ENCODE measurements at regions not wholly inside any gene's neighbourhood (a gene's known extent, or its start where the extent isn't known, plus 50 kb on each side); places are given as distances from the start of the nearest gene placed in this dataset.

DNA sequence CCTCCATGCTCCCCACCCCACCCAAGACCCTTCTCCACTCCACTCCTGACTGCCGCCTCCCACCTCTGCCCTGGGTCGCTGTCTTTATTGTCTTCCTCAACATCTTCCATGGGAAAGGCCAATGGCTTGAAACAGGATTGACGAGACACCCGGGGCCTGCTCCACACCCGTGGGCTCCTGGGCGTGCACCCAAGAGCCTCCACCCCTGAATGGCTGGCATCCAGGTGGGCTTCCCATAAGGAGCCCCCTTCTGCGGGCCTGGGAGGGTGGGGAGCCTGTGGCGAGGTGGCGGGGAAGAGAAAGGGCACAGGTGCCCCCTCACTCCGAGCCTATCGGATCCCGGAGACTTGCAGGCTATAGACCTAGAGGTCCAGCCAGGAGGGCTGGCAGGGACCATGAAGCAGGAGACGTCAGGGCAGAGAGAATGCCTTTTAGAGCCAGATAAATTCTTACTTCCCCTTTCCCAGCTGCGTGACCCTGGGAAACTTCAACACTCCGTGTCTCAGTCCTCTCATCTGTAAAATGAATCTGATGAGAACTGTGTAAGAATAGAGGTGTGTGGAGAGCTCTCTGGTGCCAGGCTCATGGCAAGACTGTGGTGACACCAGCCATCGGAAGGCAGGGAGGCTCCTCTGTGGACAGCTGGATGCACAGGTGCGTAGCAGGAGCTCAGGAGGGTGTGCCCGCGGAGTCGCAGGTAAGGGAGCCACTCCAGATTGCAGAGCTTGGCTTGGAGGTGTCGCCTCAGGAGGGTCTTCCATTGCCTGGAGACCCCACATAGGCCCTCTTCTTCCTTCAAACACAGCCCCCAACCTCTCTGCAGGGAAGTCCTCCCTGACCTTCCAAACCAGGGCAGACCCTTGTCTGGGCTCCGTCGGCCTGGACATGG, 53.9 kb downstream of the SMIM38 start:
- Histone ChIP-seq H3K4me3 (ENCODE audit: low read depth in 1 of 3, low read length in 3 of 3) (no peak overlapping the region), H3K9me3 (ENCODE audit: control insufficient read depth in 4 of 4, low read length in 3 of 4) (no peaks in the 10 kb centered on the region), H3K27me3 (ENCODE audit: control insufficient read depth in 4 of 4, insufficient read depth in 4 of 4, low read length in 3 of 4) (no peaks in the 10 kb centered on the region), H3K9ac (ENCODE audit: low read depth in 1 of 2, low read length in 2 of 2) (no peak overlapping the region), H3K27ac (ENCODE audit: low read depth in 1 of 2, low read length in 2 of 2) (no peak overlapping the region), H3K36me3 (ENCODE audit: control insufficient read depth in 4 of 4, insufficient read depth in 3 of 4, low read depth in 1 of 4, low read length in 3 of 4) (no peaks in the 10 kb centered on the region), H3K4me1 (ENCODE audit: control insufficient read depth in 4 of 4, insufficient read depth in 4 of 4, low read length in 3 of 4) (no peaks in the 10 kb centered on the region)
- WGBS = 93% methylated on average over 23 of the region's 23 CpGs
- DNase-seq (ENCODE audit: low spot score) = no peak
- TF ChIP-seq HNF4G (IDR thresholded peaks at IDR 0.05) (no peak), RXRA (IDR thresholded peaks at IDR 0.05) (no peak), YY1 (IDR thresholded peaks at IDR 0.05) (no peak), JUND (IDR thresholded peaks at IDR 0.05) (no peak), RAD21 (IDR thresholded peaks at IDR 0.05) (no peak), NR2F2 (IDR thresholded peaks at IDR 0.05) (no peak), FOXA1 (IDR thresholded peaks at IDR 0.05) (no peak), EGR1 (IDR thresholded peaks at IDR 0.05; ENCODE audit: low read depth in 2 of 2) (no peak), SP1 (IDR thresholded peaks at IDR 0.05) (no peak)
- TF ChIP-seq, protein P1, sequence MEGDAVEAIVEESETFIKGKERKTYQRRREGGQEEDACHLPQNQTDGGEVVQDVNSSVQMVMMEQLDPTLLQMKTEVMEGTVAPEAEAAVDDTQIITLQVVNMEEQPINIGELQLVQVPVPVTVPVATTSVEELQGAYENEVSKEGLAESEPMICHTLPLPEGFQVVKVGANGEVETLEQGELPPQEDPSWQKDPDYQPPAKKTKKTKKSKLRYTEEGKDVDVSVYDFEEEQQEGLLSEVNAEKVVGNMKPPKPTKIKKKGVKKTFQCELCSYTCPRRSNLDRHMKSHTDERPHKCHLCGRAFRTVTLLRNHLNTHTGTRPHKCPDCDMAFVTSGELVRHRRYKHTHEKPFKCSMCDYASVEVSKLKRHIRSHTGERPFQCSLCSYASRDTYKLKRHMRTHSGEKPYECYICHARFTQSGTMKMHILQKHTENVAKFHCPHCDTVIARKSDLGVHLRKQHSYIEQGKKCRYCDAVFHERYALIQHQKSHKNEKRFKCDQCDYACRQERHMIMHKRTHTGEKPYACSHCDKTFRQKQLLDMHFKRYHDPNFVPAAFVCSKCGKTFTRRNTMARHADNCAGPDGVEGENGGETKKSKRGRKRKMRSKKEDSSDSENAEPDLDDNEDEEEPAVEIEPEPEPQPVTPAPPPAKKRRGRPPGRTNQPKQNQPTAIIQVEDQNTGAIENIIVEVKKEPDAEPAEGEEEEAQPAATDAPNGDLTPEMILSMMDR (IDR thresholded peaks at IDR 0.05; ENCODE audit: low read depth, low read length, missing input control) = no peak
- TF ChIP-seq, protein P2, sequence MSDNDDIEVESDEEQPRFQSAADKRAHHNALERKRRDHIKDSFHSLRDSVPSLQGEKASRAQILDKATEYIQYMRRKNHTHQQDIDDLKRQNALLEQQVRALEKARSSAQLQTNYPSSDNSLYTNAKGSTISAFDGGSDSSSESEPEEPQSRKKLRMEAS (IDR thresholded peaks at IDR 0.05) = no peak

DNA sequence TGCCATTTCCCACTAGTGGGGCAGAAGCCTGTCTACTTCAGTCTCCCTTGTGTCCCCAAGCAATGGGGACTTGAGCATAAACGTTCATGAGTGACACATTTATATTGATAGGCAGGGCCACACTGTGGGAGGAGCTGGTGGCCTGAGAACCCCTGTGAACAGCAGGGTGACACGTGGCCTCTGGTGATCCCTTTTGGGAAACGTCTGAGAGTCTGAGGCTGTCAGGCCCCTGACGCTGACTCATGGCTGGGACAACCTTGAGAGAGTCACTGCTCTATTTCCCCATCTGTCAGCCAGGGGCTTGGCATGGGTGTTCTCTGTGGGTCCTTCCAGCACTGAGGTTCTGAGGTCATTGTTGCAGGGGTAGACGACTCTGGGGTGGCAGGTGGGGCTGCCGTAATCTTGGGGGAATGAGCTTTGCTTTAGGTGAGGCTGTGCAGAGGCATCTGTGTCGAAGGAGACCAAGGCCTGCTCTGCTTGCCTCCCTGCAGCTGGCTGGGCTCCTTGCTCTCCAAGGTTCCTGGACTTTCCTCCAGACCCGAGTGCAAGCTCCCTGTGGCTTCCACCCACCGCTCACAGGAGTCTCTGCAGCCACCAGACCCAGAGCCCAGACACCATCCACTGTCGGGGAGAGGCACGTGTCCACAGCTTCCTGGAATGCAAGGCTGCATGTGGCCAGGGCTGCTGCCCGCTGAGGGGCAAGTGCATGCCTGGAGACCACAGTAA, 54.7 kb downstream of the SMIM38 start:
- WGBS = 76% methylated on average over 12 of the region's 12 CpGs
- Histone ChIP-seq H3K9ac (ENCODE audit: low read depth in 1 of 2, low read length in 2 of 2) (no peak overlapping the region), H3K27me3 (ENCODE audit: control insufficient read depth in 4 of 4, insufficient read depth in 4 of 4, low read length in 3 of 4) (no peaks in the 10 kb centered on the region), H3K4me3 (ENCODE audit: low read depth in 1 of 3, low read length in 3 of 3) (no peak overlapping the region), H3K4me1 (ENCODE audit: control insufficient read depth in 4 of 4, insufficient read depth in 4 of 4, low read length in 3 of 4) (no peaks in the 10 kb centered on the region), H3K27ac (ENCODE audit: low read depth in 1 of 2, low read length in 2 of 2) (no peak overlapping the region), H3K9me3 (ENCODE audit: control insufficient read depth in 4 of 4, low read length in 3 of 4) (no peaks in the 10 kb centered on the region), H3K36me3 (ENCODE audit: control insufficient read depth in 4 of 4, insufficient read depth in 3 of 4, low read depth in 1 of 4, low read length in 3 of 4) (no peaks in the 10 kb centered on the region)
- no peak for DNase-seq (ENCODE audit: low spot score)
- no peak for TF ChIP-seq GABPA (IDR thresholded peaks at IDR 0.05 in 1 of 2, conservative IDR thresholded peaks at IDR 0.05 in 1 of 2)
- TF ChIP-seq, protein P3, sequence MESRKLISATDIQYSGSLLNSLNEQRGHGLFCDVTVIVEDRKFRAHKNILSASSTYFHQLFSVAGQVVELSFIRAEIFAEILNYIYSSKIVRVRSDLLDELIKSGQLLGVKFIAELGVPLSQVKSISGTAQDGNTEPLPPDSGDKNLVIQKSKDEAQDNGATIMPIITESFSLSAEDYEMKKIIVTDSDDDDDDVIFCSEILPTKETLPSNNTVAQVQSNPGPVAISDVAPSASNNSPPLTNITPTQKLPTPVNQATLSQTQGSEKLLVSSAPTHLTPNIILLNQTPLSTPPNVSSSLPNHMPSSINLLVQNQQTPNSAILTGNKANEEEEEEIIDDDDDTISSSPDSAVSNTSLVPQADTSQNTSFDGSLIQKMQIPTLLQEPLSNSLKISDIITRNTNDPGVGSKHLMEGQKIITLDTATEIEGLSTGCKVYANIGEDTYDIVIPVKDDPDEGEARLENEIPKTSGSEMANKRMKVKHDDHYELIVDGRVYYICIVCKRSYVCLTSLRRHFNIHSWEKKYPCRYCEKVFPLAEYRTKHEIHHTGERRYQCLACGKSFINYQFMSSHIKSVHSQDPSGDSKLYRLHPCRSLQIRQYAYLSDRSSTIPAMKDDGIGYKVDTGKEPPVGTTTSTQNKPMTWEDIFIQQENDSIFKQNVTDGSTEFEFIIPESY (IDR thresholded peaks at IDR 0.05) = no peak
- TF ChIP-seq RXRA (IDR thresholded peaks at IDR 0.05) = no peak
- TF ChIP-seq FOXA2 (IDR thresholded peaks at IDR 0.05) = no peak
- TF ChIP-seq, protein P4, sequence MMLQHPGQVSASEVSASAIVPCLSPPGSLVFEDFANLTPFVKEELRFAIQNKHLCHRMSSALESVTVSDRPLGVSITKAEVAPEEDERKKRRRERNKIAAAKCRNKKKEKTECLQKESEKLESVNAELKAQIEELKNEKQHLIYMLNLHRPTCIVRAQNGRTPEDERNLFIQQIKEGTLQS (IDR thresholded peaks at IDR 0.05) = no peak
- TF ChIP-seq, protein P2 (IDR thresholded peaks at IDR 0.05) = no peak
- TF ChIP-seq FOXA1 (IDR thresholded peaks at IDR 0.05) = no peak
- TF ChIP-seq, protein P5, sequence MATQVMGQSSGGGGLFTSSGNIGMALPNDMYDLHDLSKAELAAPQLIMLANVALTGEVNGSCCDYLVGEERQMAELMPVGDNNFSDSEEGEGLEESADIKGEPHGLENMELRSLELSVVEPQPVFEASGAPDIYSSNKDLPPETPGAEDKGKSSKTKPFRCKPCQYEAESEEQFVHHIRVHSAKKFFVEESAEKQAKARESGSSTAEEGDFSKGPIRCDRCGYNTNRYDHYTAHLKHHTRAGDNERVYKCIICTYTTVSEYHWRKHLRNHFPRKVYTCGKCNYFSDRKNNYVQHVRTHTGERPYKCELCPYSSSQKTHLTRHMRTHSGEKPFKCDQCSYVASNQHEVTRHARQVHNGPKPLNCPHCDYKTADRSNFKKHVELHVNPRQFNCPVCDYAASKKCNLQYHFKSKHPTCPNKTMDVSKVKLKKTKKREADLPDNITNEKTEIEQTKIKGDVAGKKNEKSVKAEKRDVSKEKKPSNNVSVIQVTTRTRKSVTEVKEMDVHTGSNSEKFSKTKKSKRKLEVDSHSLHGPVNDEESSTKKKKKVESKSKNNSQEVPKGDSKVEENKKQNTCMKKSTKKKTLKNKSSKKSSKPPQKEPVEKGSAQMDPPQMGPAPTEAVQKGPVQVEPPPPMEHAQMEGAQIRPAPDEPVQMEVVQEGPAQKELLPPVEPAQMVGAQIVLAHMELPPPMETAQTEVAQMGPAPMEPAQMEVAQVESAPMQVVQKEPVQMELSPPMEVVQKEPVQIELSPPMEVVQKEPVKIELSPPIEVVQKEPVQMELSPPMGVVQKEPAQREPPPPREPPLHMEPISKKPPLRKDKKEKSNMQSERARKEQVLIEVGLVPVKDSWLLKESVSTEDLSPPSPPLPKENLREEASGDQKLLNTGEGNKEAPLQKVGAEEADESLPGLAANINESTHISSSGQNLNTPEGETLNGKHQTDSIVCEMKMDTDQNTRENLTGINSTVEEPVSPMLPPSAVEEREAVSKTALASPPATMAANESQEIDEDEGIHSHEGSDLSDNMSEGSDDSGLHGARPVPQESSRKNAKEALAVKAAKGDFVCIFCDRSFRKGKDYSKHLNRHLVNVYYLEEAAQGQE (IDR thresholded peaks at IDR 0.05) = no peak
- TF ChIP-seq TAF1 (conservative IDR thresholded peaks at IDR 0.05) = no peak
- no peak for TF ChIP-seq EGR1 (IDR thresholded peaks at IDR 0.05; ENCODE audit: low read depth in 2 of 2)
- TF ChIP-seq HNF4A (conservative IDR thresholded peaks at IDR 0.05) = no peak
- TF ChIP-seq, protein P1 (IDR thresholded peaks at IDR 0.05; ENCODE audit: low read depth, low read length, missing input control) = no peak
- no peak for TF ChIP-seq SP1 (IDR thresholded peaks at IDR 0.05)
- no peak for TF ChIP-seq YY1 (IDR thresholded peaks at IDR 0.05)
- no peak for TF ChIP-seq NR2F2 (IDR thresholded peaks at IDR 0.05)
- TF ChIP-seq RAD21 (IDR thresholded peaks at IDR 0.05) = no peak
- no peak for TF ChIP-seq HNF4G (IDR thresholded peaks at IDR 0.05)
- TF ChIP-seq JUND (IDR thresholded peaks at IDR 0.05) = no peak
